H9 (cell line): ENCODE measurements at regions not wholly inside any gene's neighbourhood (a gene's known extent, or its start where the extent isn't known, plus 50 kb on each side); places are given as distances from the start of the nearest gene placed in this dataset.

Experiments used
- DNase-seq: peaks from one replicate; pipeline ENCODE4 v3.0.0-alpha.2; 2017
- H2AFZ ChIP-seq: one replicate; pipeline ENCODE4 v1.6.1; 2013; ENCODE audit warnings: mild to moderate bottlenecking, low read length, control low read depth, moderate library complexity
- H2AK5ac ChIP-seq: 2 replicates; pipeline ENCODE4 v1.6.1; 2013; ENCODE audit warnings: low read length, control low read depth, mixed read lengths; ENCODE audit not compliant: insufficient read length
- H2BK120ac ChIP-seq: one replicate; pipeline ENCODE4 v1.6.1; 2013; ENCODE audit warnings: low read depth, mild to moderate bottlenecking, low read length, control low read depth, inconsistent platforms; ENCODE audit not compliant: poor library complexity, severe bottlenecking
- H2BK12ac ChIP-seq: 2 replicates; pipeline ENCODE4 v1.6.1; 2013; ENCODE audit warnings: low read length, control low read depth, mixed read lengths, low read depth; ENCODE audit not compliant: insufficient read length
- H2BK15ac ChIP-seq: 2 replicates; pipeline ENCODE4 v1.6.1; 2013; ENCODE audit warnings: low read depth, low read length, control low read depth
- H2BK20ac ChIP-seq: one replicate; pipeline ENCODE4 v1.6.1; 2013; ENCODE audit warnings: low read depth, mild to moderate bottlenecking, low read length, control low read depth, inconsistent platforms; ENCODE audit not compliant: poor library complexity, severe bottlenecking
- H2BK5ac ChIP-seq: 2 replicates; pipeline ENCODE4 v1.6.1; 2013; ENCODE audit warnings: low read length, control low read depth, mixed read lengths; ENCODE audit not compliant: insufficient read length
- H3K14ac ChIP-seq: 2 replicates; pipeline ENCODE4 v1.6.1; 2013; ENCODE audit warnings: low read length, control low read depth; ENCODE audit not compliant: insufficient read depth
- H3K18ac ChIP-seq: 2 replicates; pipeline ENCODE4 v1.6.1; 2013; ENCODE audit warnings: low read depth, mild to moderate bottlenecking, mixed read lengths, low read length, control low read depth; ENCODE audit not compliant: insufficient read length
- H3K23ac ChIP-seq: 2 replicates; pipeline ENCODE4 v1.6.1; 2013; ENCODE audit warnings: low read length, control low read depth, mixed read lengths, low read depth; ENCODE audit not compliant: insufficient read length
- H3K23me2 ChIP-seq: 2 replicates; pipeline ENCODE4 v1.6.1; 2013; ENCODE audit warnings: low read depth, mild to moderate bottlenecking, mixed read lengths, low read length, control low read depth; ENCODE audit not compliant: insufficient read length, poor library complexity, severe bottlenecking
- H3K27ac ChIP-seq: 2 replicates; pipeline ENCODE4 v1.5.1; 2013; ENCODE audit warnings: low read length, control low read depth, mixed read lengths, low read depth; ENCODE audit not compliant: insufficient read length
- H3K27me3 ChIP-seq: 2 replicates; pipeline ENCODE4 v1.6.1; 2013; ENCODE audit warnings: low read length, control low read depth, inconsistent platforms; ENCODE audit not compliant: insufficient read depth
- H3K4ac ChIP-seq: 2 replicates; pipeline ENCODE4 v1.6.1; 2013; ENCODE audit warnings: low read depth, mild to moderate bottlenecking, control low read depth, inconsistent platforms, low read length, moderate library complexity
- H3K4me1 ChIP-seq: 2 replicates; pipeline ENCODE4 v1.6.1; 2013; ENCODE audit warnings: low read length, control low read depth, inconsistent platforms; ENCODE audit not compliant: insufficient read depth
- H3K4me2 ChIP-seq: 2 replicates; pipeline ENCODE4 v1.6.1; 2013; ENCODE audit warnings: low read length, control low read depth, mixed read lengths; ENCODE audit not compliant: insufficient read length, insufficient read depth
- H3K56ac ChIP-seq: 2 replicates; pipeline ENCODE4 v1.6.1; 2013; ENCODE audit warnings: low read depth, mild to moderate bottlenecking, mixed read lengths, low read length, control low read depth; ENCODE audit not compliant: insufficient read length
- H3K79me1 ChIP-seq: 2 replicates; pipeline ENCODE4 v1.6.1; 2013; ENCODE audit warnings: low read depth, mild to moderate bottlenecking, moderate library complexity, low read length, control low read depth, inconsistent platforms; ENCODE audit not compliant: insufficient read depth, poor library complexity, severe bottlenecking
- H3K79me2 ChIP-seq: 2 replicates; pipeline ENCODE4 v1.6.1; 2013; ENCODE audit warnings: low read length, control low read depth, inconsistent platforms; ENCODE audit not compliant: insufficient read depth
- H3K9ac ChIP-seq: 2 replicates; pipeline ENCODE4 v1.6.1; 2013; ENCODE audit warnings: low read length, control low read depth, mixed read lengths; ENCODE audit not compliant: insufficient read length; ENCODE audit errors: extremely low read depth
- H3K9me3 ChIP-seq: one replicate; pipeline ENCODE4 v1.6.1; 2013; ENCODE audit warnings: low read depth, low read length, inconsistent platforms; ENCODE audit not compliant: control insufficient read depth
- H3T11ph ChIP-seq: one replicate; pipeline ENCODE4 v1.6.1; 2013; ENCODE audit warnings: mild to moderate bottlenecking, low read length, control low read depth, inconsistent platforms
- H4K20me1 ChIP-seq: one replicate; pipeline ENCODE4 v1.6.1; 2013; ENCODE audit not compliant: control insufficient read depth, insufficient read length, insufficient read depth
- H4K5ac ChIP-seq: 2 replicates; pipeline ENCODE4 v1.6.1; 2013; ENCODE audit warnings: low read depth, mild to moderate bottlenecking, mixed read lengths, low read length, control low read depth; ENCODE audit not compliant: insufficient read length
- H4K8ac ChIP-seq: replicated peaks from 2 replicates; pipeline ENCODE4 v1.6.1; 2013; ENCODE audit warnings: low read length, control low read depth, mixed read lengths, low read depth; ENCODE audit not compliant: insufficient read length
- H4K91ac ChIP-seq: 2 replicates; pipeline ENCODE4 v1.6.1; 2013; ENCODE audit warnings: low read depth, mild to moderate bottlenecking, moderate library complexity, mixed read lengths, low read length, control low read depth; ENCODE audit not compliant: insufficient read length
- H3K27ac Mint-ChIP-seq, 3 experiments: 2 replicates in 2 of 3; 3 replicates in 1 of 3; pipeline ENCODE4 v1.8.0; 2020 to 2021; ENCODE audit warnings: mixed read lengths in 3 of 3, mild to moderate bottlenecking in 1 of 3, moderate library complexity in 1 of 3
- H3K27me3 Mint-ChIP-seq: 2 replicates; pipeline ENCODE4 v1.8.0; 2021; ENCODE audit warnings: low read depth, mild to moderate bottlenecking, moderate library complexity, mixed read lengths
- H3K36me3 Mint-ChIP-seq, 3 experiments: 2 replicates in 2 of 3; 3 replicates in 1 of 3; pipeline ENCODE4 v1.8.0; 2020 to 2021; ENCODE audit warnings: low read depth in 3 of 3, mixed read lengths in 3 of 3; ENCODE audit not compliant: insufficient read depth in 1 of 3
- H3K4me1 Mint-ChIP-seq, 2 experiments: 2 replicates each; pipeline ENCODE4 v1.8.0; 2020; ENCODE audit warnings: mixed read lengths in 2 of 2
- H3K4me3 Mint-ChIP-seq, 2 experiments: 2 replicates in 1 of 2; 3 replicates in 1 of 2; pipeline ENCODE4 v1.8.0; 2020 to 2021; ENCODE audit warnings: mild to moderate bottlenecking in 2 of 2, mixed read lengths in 2 of 2, moderate library complexity in 1 of 2
- H3K9me3 Mint-ChIP-seq, 2 experiments: 2 replicates in 1 of 2; 3 replicates in 1 of 2; pipeline ENCODE4 v1.8.0; 2020; ENCODE audit warnings: mild to moderate bottlenecking in 2 of 2, mixed read lengths in 2 of 2, moderate library complexity in 1 of 2
- CTCF ChIP-seq: fragments of 200-600 bp; sonication (generic); conservative IDR thresholded peaks from 3 replicates; pipeline ENCODE4 v1.8.0; 2021; ENCODE audit warnings: antibody characterized with exemption, mild to moderate bottlenecking
- WGBS: extraction: QIAGEN DNeasy Blood & Tissue Kit; methylation state at CpG from one replicate; pipeline ENCODE4 v1.1.7; 2013; ENCODE audit warnings: missing lambda C conversion rate, low lambda C conversion rate, mixed read lengths; ENCODE audit not compliant: insufficient read length; ENCODE audit errors: extremely low coverage; 5-methylcytosine and 5-hydroxymethylcytosine counted together

GRCh38 chr16:86635176-86635876, 57.0 kb downstream of the FOXL1 start:
- Histone ChIP-seq H4K8ac (no peak overlapping the region), H3K27me3 (no peaks in the 10 kb centered on the region), H4K20me1 (peaks cover 2% of the 10 kb centered on the region), H2BK120ac (no peak overlapping the region), H3K79me2 (no peaks in the 10 kb centered on the region), H2BK15ac (no peak overlapping the region), H3K18ac (no peak overlapping the region), H3K56ac (no peak overlapping the region), H3K14ac (no peak overlapping the region), H2BK12ac (no peak overlapping the region), H3K79me1 (no peaks in the 10 kb centered on the region), H3K23ac (no peak overlapping the region), H3K9me3 (no peaks in the 10 kb centered on the region), H3K4me1 (no peaks in the 10 kb centered on the region), H4K91ac (no peak overlapping the region), H4K5ac (no peak overlapping the region), H2AFZ (no peak overlapping the region), H3T11ph (no peak overlapping the region), H2BK20ac (no peak overlapping the region), H2BK5ac (no peak overlapping the region), H3K9ac (no peak overlapping the region), H3K4ac (no peak overlapping the region), H3K4me2 (no peak overlapping the region), H2AK5ac (no peak overlapping the region), H3K27ac (no peak overlapping the region), H3K23me2 (no peaks in the 10 kb centered on the region)
- Mint-ChIP-seq H3K4me1 (peaks cover 9 to 13% of the 10 kb centered on the region in 2 experiments), H3K27me3 (peaks cover 13% of the 10 kb centered on the region), H3K4me3 (no peak overlapping the region), H3K36me3 (no peaks in the 10 kb centered on the region), H3K27ac (no peak overlapping the region), H3K9me3 (peaks cover 0 to 2% of the 10 kb centered on the region in 2 experiments; a peak in 2 of 5 replicates)
- WGBS = no CpG with 5 or more reads among the region's 9 CpGs
- no peak for DNase-seq
- TF ChIP-seq CTCF = no peak
